Retina (tissue), 1 donor: ENCODE measurements at regions not wholly inside any gene's neighbourhood (a gene's known extent, or its start where the extent isn't known, plus 50 kb on each side); places are given as distances from the start of the nearest gene placed in this dataset.

Experiments
- DNase-seq: peaks from one replicate; pipeline ENCODE4 v3.0.0-alpha.2; 2016

DNA sequence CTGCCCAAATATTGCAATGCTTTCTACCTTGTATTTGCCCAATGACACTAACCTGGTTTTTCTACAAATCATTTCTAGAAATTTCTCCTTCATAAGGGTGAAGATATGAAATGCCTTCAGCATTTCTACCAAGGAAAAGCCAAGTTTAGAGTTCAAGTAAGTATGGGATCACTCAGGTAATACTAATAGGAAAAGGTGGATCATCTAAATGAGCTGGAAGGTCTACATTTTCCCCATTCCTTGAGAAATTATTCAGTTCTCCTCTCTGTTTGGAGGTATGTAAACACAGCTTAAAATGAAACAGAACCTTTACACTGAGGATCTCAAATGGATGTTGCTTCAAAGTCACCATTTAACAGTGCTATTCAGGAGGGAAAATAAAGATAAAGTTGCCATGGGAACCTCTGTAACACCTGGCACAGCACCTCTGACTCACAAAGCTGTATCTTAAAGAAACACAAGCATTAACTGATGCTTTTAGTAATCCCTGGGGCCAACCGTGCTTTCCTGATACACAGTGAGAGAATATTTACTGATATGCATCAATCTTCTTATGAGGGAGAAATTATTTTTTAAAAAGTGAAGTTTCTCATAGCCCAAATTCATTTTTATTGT lies 161.3 kb downstream of the DRD1 start:
- no peak for DNase-seq

DNA sequence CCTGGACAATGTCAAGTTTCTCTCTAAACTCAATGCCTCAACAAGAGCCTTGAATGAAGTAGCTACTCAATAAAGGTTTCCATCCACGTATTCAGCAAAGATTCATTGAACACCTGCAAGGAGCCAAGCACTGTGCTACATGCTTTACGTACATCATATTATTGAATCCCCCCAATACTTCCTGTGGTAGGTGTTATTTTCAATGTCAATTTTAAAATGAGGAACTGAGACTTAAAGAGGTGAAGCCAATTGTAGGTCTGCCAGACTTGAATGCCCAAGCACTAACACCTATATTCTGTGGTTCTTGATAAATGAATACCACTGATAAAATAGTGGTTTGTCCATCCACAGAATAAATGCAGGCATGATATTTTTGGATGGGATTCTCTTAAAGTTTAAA lies 162.3 kb downstream of the DRD1 start:
- no peak for DNase-seq

GRCh38 chr5:175281257-175281656 lies 162.7 kb downstream of the DRD1 start:
- DNase-seq, result no peak

GRCh38 chr5:175279506-175279905 lies 164.5 kb downstream of the DRD1 start:
- no peak for DNase-seq

DNA sequence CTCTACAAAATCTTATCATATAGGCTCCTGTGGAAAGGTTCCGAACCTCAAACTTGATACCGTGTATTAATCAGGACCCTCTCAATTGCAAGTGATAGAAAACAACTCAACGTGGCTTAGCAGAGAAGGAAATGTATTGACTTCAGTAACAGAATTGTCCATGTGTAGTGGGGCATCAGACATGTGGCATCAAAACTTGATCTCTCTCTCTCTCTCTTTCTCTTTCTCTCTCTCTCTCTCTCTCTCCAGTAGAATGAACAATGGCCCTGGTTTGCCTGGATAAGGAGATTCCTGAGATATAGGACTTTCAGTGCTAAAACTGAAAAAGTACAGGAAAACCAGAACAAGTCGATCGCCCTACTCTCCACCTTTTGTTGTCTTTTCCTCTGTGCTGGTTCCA lies 168.2 kb downstream of the DRD1 start:
- DNase-seq, result no peak

DNA sequence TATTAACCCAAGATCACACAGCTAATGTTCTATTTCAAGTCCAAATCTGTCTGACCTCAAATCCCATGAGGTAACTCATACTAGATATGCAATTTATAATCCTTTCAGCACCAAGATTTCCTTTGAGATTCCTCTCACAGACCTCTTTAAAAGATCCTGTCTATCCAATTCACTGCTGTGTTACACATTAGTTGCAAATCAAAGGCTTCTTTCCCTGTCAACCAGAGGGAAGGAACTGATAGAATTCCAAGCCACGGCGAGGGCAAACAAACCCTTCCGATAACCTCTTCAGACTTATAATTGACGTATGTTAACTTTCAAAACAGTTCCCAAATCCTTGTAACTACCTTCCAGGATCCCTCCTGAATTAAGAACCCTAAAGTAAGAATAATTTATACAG lies 168.9 kb downstream of the DRD1 start:
- no peak for DNase-seq

DNA sequence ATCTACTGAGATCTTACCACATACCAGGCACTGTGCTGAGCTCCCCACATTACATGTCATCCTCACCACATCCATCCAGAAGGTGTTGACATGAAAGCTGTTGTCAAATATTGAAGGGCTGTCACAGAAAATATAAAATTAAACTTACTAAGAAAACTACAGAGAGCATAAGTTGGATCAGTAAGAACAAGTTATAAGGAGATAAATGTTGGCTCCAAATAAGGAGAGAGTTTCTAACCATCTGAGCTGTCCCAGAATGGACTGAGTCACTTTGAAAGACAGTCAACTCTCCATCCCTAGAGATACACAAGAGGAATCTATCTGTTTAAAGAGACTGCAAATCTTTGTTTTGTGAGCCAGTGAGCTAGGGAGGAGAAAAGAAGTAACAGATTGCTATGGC lies 169.8 kb downstream of the DRD1 start:
- DNase-seq, result no peak

- DNase-seq, result no peak
These were observed 179.6 kb downstream of the DRD1 start for GRCh38 chr5:175264406-175264805.

- DNase-seq, result no peak
These were observed 180.2 kb downstream of the DRD1 start for GRCh38 chr5:175263776-175264175.

GRCh38 chr5:175261526-175261925 lies 182.5 kb downstream of the DRD1 start:
- no peak for DNase-seq

GRCh38 chr5:175261037-175261436 lies 182.9 kb downstream of the DRD1 start:
- DNase-seq, result no peak

DNA sequence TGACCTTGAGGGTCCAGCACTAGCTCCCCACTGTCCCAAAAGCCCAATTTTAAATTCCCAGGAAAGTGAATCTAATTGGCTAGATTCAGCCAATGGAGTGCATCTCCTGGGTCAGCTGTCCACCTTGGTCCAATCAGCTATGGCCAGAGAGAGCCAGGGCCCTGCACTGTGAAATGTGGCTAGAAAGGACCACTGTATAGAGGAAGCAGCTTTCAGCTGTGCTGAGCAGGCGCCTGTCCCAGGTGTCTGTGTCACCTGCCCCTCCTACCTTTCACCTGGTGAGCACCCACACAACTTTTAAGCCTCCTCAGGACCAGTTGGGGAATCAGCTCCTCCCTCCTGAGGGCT lies 186.2 kb downstream of the DRD1 start:
- DNase-seq, result no peak

DNA sequence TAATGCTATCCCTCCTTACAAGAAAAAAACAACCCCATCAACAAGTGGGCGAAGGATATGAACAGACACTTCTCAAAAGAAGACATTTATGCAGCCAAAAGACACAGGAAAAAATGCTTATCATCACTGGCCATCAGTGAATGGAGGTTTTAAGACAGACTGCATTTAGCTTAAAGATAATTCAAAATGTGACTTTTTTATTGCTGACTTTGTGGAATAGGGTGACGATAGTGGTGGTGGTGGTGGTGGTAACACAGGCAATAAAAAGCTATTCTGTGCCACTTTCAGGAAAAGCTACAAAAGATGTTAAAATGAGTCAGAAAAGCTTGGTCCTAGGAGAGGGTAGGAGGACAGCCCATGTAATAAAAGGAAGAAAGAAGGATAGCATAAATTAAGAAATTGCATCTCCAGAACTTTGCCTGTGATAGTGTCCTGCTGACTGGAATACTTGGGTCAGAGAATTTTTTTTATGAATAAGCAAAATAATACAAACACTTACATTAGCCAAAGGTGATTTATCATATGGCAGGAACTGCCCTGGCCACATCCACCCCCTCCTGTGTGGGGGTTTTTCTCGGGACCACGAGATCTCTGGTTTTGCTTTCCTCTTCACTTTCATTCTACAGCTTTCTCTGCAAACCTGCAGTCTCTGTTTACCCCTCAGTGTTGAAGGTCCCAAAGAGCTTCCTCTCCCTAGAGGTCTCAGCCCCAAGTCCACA lies 186.7 kb downstream of the DRD1 start:
- no peak for DNase-seq

DNA sequence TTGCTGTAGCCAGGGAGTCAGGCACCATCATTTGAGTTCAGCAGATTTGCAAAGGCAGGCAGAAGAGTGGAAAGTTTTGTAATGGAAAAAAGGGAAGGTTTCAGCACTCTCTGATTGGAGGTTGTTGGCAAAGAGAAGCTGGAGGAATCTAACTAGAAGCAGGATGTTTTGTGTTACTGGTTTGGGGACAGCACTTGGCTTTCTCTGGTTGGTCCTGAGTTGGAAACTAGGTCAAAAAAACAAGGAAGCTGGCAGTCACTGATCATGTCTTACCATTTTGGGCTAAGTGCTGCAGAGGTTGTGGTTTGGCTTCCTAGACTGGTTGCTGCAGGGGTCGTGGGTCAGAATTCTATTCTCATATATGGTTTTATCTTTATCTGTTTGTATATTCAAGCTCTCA lies 189.8 kb downstream of the DRD1 start:
- no peak for DNase-seq

DNA sequence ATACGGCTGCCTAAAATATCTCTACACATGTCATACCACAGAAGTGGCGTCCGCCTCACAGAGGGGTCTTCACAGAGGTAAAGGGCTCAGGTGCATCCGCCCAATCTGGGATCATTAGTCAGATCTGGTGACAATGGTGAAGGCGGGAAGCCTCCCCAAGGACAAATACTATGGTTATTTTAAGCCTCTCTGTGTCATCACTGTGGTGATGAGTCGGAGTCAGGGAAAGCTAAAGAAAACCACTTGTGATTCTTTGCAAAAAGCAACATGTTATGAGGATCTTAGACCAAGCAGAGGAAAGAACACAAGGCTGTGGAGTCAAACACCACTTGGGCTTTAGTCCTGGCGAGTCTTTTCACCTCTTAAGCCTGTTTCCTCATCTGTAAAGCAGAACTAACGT lies 190.4 kb downstream of the DRD1 start:
- no peak for DNase-seq

GRCh38 chr5:175252234-175252805 lies 191.7 kb downstream of the DRD1 start:
- no peak for DNase-seq

DNA sequence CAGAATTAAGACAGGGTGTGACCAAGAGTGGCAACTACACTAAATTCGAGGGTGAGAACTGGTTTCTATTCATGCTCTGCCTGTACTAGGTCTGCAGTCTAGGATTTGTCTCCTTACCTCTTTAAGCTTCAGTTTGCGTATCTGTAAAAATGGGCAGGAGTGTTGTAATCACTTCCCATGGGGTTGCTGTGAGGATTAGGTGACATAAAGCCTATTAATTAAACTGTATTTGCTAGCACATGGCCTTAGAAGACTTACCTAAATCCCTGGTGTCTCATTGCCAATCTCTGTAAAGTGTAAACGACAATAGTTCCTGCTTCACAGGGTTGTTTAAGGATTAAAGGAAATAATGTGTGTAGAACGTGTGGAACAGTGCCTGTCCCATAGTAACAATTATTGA lies 193.6 kb downstream of the DRD1 start:
- DNase-seq, result no peak

DNA sequence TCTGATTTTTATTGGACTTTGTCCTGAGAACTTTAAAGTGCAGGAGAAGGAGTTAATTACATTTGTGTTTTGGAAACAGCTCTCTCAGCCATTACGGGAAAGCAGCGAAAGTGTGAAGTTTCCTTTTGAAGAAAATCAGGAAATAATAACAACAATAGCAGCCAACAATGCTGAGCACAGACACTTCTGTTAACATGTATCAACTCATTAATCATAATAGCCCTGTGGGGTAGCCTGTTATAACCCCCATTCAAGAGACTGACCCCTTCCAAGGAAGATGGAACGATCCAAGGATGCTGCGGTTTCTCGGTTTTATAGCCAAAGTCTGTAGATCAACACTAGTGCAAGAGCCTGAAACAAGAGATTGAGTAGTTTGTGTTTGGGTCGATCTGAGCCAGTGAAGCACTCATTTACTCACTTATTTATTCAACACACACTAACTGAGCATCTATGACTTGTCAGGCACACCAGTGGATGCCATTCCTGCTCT lies 195.5 kb downstream of the DRD1 start:
- DNase-seq, result no peak

DNA sequence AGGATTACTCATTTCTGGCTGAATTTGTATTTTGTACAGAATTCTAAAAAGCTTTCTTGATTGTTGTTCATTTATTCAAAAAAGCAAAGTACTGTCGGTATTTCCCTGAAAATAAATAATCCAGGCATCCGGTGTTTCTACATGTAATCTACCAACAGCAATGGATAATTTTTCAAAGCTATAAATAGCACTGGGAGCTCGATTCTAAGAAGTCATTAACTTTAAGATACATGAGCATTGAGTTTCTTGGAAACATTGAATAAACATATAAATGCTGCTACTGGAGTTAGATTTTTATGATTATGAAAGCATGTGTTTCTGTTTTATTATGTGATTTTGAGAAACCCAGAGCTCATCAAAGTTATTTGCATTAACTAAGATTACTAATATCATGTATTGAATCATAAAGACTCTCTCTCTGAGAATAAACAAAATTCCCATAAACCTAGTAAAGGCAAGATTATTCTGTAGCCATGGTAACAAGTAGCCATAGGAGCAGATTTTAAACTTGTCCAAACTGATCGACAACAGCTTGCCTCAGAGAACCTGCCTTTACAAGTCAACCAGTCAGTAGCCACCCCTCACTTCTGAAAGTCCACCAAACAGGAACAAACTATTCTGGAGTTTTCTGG lies 197.0 kb downstream of the DRD1 start:
- no peak for DNase-seq

- no peak for DNase-seq
These were observed 197.6 kb downstream of the DRD1 start for GRCh38 chr5:175246242-175246888.

- no peak for DNase-seq
These were observed 200.5 kb downstream of the DRD1 start for GRCh38 chr5:175243441-175243840.

DNA sequence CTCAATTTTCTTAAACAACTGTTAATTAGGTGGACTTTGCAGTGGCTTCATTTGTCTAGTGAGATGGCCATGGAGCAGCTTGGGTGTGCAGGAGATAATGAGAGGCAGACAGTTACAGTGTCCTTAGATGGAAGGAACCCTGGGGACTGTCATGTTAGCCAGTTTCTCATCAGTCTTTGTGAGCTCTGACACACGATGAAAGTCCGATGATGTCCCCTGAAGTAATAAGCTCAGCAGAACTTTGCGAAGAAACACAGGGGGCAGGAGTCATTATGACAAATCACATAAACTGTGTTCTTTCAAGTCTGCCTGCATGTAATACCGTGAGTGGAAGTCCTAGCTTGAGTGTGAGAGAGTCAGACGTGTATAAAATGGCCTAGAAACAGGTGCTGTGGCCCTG lies 201.8 kb downstream of the DRD1 start:
- DNase-seq, result peak; percentile 52

DNA sequence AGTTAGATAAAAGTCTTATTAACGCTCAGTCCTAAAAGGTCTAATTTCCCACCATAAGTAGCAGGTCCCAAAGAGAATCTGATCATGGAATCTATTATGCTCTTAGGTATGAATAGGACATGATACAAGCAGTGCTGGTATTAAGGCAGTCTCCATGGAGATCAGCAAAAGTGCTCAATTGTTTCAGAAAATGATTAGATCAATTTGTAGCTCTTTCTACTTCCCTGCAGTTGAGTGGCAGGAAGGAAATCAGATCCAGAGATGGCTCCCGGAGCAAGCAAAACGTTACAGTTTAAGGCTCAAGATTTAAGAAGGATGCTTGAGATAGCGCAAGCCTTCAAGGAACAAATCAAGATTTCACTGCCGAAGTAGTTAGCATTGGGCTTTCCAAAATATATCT lies 205.7 kb downstream of the DRD1 start:
- DNase-seq, result no peak

- no peak for DNase-seq
These were observed 207.8 kb downstream of the DRD1 start for GRCh38 chr5:175236176-175236575.
